Psoas muscle (tissue), 7 donors: ENCODE measurements at regions not wholly inside any gene's neighbourhood (a gene's known extent, or its start where the extent isn't known, plus 50 kb on each side); places are given as distances from the start of the nearest gene placed in this dataset.

Experiments used
- ATAC-seq, 4 donors: fragments of 200-7000 bp; cut with Tn5 transposase; one replicate each; pipeline ENCODE4 v1.9.1; 2020; ENCODE audit warnings: moderate library complexity in 3 of 4, mild to moderate bottlenecking in 2 of 4
- DNase-seq, 2 donors: peaks; one replicate each; pipeline ENCODE4 v3.0.0-alpha.2; 2020
- H3K27ac ChIP-seq: fragments of 200-600 bp; one replicate; pipeline ENCODE4 v1.8.0; 2022
- H3K27me3 ChIP-seq, 3 donors: fragments of 200-600 bp in 1 of 3; one replicate each; pipeline versions ENCODE4 v1.6.1 to v1.8.0; 2013 to 2022; ENCODE audit warnings: low read length in 2 of 3, mild to moderate bottlenecking in 2 of 3, moderate library complexity in 1 of 3; ENCODE audit not compliant: insufficient read depth in 3 of 3
- H3K36me3 ChIP-seq, 2 donors: fragments of 200-600 bp in 1 of 2; one replicate each; pipeline versions ENCODE4 v1.6.1 to v1.8.0; 2013 to 2022; ENCODE audit warnings: low read depth in 1 of 2, mild to moderate bottlenecking in 1 of 2, moderate library complexity in 1 of 2; ENCODE audit not compliant: insufficient read depth in 1 of 2
- H3K4me1 ChIP-seq: fragments of 200-600 bp; one replicate; pipeline ENCODE4 v1.8.0; 2022
- H3K4me3 ChIP-seq: fragments of 200-600 bp; one replicate; pipeline ENCODE4 v1.8.0; 2022; ENCODE audit warnings: mild to moderate bottlenecking
- H3K9me3 ChIP-seq: fragments of 200-600 bp; one replicate; pipeline ENCODE4 v1.8.0; 2022
- WGBS, 3 donors: extraction: QIAGEN DNeasy Blood & Tissue Kit; methylation state at CpG; one replicate each; pipeline versions ENCODE4 v1.1.6 to v1.1.7; 2013; 5-methylcytosine and 5-hydroxymethylcytosine counted together
- intact Hi-C, 2 donors: fragments of 100-400 bp; cut with DNase I; formaldehyde crosslinking; loops; one replicate each; pipeline versions ENCODE4 v1.11.0 to v1.14.2; 2022
- TF ChIP-seq, protein P1 (sequence below): fragments of 200-600 bp; IDR thresholded peaks from one replicate; pipeline ENCODE4 v1.8.0; 2022; ENCODE audit warnings: antibody characterized with exemption
- donor health status: healthy with polysubstance abuse.
- donor health status: DM: no; HTN: no; CAD: no; lungs with moderate emphysema.
- donor health status: Bipolar disorder and iron deficiency.
- donor health status: healthy.
- donor health status: DM: yes; HTN: yes; CAD: no.
- donor health status: DM: no; HTN: no; CAD: no.
- donor health status: DM: yes; HTN: yes; CAD: no.

GRCh38 chr12:24591715-24592440, 357.0 kb downstream of the BCAT1 start:
- WGBS, 3 donors: 68 to 85% (median 75%) methylated on average over 1 of the region's 1 CpG

DNA sequence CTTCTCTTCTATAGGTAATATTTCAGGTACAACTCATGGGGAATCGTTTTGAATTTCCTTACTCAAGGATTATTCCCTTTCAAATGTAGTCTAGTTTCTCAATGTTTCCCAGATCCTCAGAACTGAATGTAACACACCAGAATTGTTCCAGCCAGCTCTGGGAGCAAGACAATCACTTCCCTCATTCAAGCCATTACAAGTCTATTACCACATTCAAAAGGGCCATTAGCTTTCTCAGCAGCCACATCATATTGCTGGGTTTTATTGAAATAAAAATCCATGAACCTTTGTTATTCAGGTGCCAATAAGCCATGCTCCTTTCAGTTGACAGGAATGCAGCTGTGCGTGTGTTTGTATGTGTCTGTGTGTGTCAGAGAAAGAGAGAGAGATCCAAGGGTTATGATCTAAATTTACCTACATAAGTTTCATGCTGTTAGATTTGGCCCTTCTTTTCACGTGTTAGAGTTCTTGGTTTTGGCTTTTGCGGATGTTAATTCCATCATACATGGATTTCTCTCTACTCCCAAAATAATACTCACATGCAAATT, 357.7 kb downstream of the BCAT1 start:
- H3K27ac ChIP-seq: no peak overlapping the region
- H3K4me3 ChIP-seq: no peak overlapping the region
- no peaks in the 10 kb centered on the region for H3K4me1 ChIP-seq
- no peak for ATAC-seq
- no peaks in the 10 kb centered on the region for H3K9me3 ChIP-seq
- 66 to 72% (median 69%) methylated on average over 4 of the region's 4 CpGs for WGBS, 3 donors
- intact Hi-C loops: no loop called here
- no peaks in the 10 kb centered on the region for H3K36me3 ChIP-seq
- no peak for DNase-seq
- TF ChIP-seq, protein P1, sequence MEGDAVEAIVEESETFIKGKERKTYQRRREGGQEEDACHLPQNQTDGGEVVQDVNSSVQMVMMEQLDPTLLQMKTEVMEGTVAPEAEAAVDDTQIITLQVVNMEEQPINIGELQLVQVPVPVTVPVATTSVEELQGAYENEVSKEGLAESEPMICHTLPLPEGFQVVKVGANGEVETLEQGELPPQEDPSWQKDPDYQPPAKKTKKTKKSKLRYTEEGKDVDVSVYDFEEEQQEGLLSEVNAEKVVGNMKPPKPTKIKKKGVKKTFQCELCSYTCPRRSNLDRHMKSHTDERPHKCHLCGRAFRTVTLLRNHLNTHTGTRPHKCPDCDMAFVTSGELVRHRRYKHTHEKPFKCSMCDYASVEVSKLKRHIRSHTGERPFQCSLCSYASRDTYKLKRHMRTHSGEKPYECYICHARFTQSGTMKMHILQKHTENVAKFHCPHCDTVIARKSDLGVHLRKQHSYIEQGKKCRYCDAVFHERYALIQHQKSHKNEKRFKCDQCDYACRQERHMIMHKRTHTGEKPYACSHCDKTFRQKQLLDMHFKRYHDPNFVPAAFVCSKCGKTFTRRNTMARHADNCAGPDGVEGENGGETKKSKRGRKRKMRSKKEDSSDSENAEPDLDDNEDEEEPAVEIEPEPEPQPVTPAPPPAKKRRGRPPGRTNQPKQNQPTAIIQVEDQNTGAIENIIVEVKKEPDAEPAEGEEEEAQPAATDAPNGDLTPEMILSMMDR: no peak
- H3K27me3 ChIP-seq: no peaks in the 10 kb centered on the region

More at GRCh38 chr12:24591715-24592440, 357.0 kb downstream of the BCAT1 start:
- ATAC-seq (no peak), DNase-seq (no peak)
- Histone ChIP-seq H3K4me3 (no peak overlapping the region), H3K27ac (no peak overlapping the region), H3K9me3 (no peaks in the 10 kb centered on the region), H3K27me3 (no peaks in the 10 kb centered on the region), H3K4me1 (no peaks in the 10 kb centered on the region), H3K36me3 (no peaks in the 10 kb centered on the region)
- intact Hi-C loops: no loop called here
- TF ChIP-seq, protein P1: no peak

- WGBS, 3 donors: 80 to 89% (median 89%) methylated on average over 2 of the region's 2 CpGs
- H3K4me1 ChIP-seq: no peaks in the 10 kb centered on the region
- TF ChIP-seq, protein P1: no peak
- ATAC-seq (no peak), DNase-seq (no peak)
- intact Hi-C loops: no loop called here
- H3K27ac ChIP-seq: no peak overlapping the region
- no peaks in the 10 kb centered on the region for H3K27me3 ChIP-seq
- H3K4me3 ChIP-seq: no peak overlapping the region
- no peaks in the 10 kb centered on the region for H3K36me3 ChIP-seq
- no peaks in the 10 kb centered on the region for H3K9me3 ChIP-seq
Measured at GRCh38 chr12:24586293-24586692, 362.6 kb downstream of the BCAT1 start.

DNA sequence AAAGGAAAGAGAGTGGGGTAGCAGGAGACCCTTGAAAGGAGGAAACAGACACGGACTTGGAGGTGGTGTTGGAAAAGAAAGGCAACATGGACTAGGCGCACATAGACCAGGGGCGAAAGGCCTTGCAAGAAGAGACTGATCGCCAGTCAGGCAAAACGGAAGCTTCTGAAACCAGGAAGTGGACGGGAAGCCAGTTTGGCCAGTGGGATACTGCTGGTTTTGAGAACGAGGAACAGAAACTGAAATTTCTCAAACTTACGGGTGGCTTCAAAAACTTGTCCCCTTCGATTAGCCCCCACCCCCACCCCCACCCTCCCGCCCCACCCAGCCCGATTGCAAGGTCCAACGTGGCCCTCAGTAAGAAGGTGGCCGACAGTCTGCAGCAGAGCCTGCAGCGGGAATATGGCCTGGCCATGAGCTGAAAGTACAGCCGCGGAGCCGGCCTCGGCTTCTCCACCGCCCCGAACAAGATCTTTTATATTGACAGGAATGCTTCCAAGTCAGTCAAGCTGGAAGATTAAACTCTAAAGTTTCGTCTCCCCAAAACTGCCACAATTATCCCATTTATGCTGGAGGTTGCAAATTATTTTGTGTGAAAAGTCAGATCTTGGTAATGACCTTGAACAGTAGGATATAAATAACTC, 364.7 kb downstream of the BCAT1 start:
- ATAC-seq (no peak), DNase-seq (no peak)
- Histone ChIP-seq H3K4me1 (no peaks in the 10 kb centered on the region), H3K27me3 (no peaks in the 10 kb centered on the region), H3K27ac (no peak overlapping the region), H3K36me3 (no peaks in the 10 kb centered on the region), H3K9me3 (no peaks in the 10 kb centered on the region), H3K4me3 (no peak overlapping the region)
- intact Hi-C loops: no loop called here
- 91 to 92% (median 91%) methylated on average over 21 of the region's 21 CpGs for whole genome bisulfite sequencing, 3 donors
- TF ChIP-seq, protein P1: no peak
